Renal cortical epithelial cell (primary cell): ENCODE measurements at regions not wholly inside any gene's neighbourhood (a gene's known extent, or its start where the extent isn't known, plus 50 kb on each side); places are given as distances from the start of the nearest gene placed in this dataset.
"Not testable (repeated sequence)": the region's sequence is repeated elsewhere in the genome, so short reads cannot be mapped to it uniquely, and the experiment has no call there.

Experiments
- DNase-seq: peaks from one replicate; pipeline ENCODE4 v3.0.0-alpha.2; 2011; ENCODE audit warnings: low read depth

GRCh38 chr2:13596233-13596632 is 879.5 kb downstream of the TRIB2 start:
- no peak for DNase-seq

- DNase-seq: no peak
Measured at GRCh38 chr2:13597176-13597575, 880.4 kb downstream of the TRIB2 start.

- no peak for DNase-seq
Measured at GRCh38 chr2:13601506-13601905, 884.8 kb downstream of the TRIB2 start.

GRCh38 chr2:13604951-13605661 is 888.4 kb downstream of the TRIB2 start:
- DNase-seq: no peak

- DNase-seq: no peak
Measured at GRCh38 chr2:13607139-13607538, 890.4 kb downstream of the TRIB2 start.

GRCh38 chr2:13611939-13612338 is 895.2 kb downstream of the TRIB2 start:
- DNase-seq: no peak

GRCh38 chr2:13616059-13616458 is 899.3 kb downstream of the TRIB2 start:
- no peak for DNase-seq

- DNase-seq: no peak
Measured at GRCh38 chr2:13616616-13617015, 899.9 kb downstream of the TRIB2 start.

- DNase-seq: no peak
Measured at GRCh38 chr2:13628122-13628521, 911.4 kb downstream of the TRIB2 start.

- peak; percentile 34 for DNase-seq
Measured at GRCh38 chr2:13638181-13638580, 921.4 kb downstream of the TRIB2 start.

- no peak for DNase-seq
Measured at GRCh38 chr2:13649918-13650317, 933.2 kb downstream of the TRIB2 start.

GRCh38 chr2:13650586-13651180 is 933.9 kb downstream of the TRIB2 start:
- no peak for DNase-seq

GRCh38 chr2:13651684-13652131 is 935.0 kb downstream of the TRIB2 start:
- no peak for DNase-seq

- DNase-seq: peak; percentile 42
Measured at GRCh38 chr2:13652531-13653313, 936.0 kb downstream of the TRIB2 start.

- DNase-seq: no peak
Measured at GRCh38 chr2:13654416-13654815, 937.7 kb downstream of the TRIB2 start.

- no peak for DNase-seq
Measured at GRCh38 chr2:13660231-13660630, 943.5 kb downstream of the TRIB2 start.

GRCh38 chr2:13662055-13662454 is 945.3 kb downstream of the TRIB2 start:
- DNase-seq: no peak

GRCh38 chr2:13666582-13667414 is 950.1 kb downstream of the TRIB2 start:
- DNase-seq: no peak

- DNase-seq: no peak
Measured at GRCh38 chr2:13667415-13667757, 950.6 kb downstream of the TRIB2 start.

GRCh38 chr2:13669607-13670006 is 952.9 kb downstream of the TRIB2 start:
- DNase-seq: no peak

- not testable (repeated sequence) for DNase-seq
Measured at GRCh38 chr2:13673821-13674220, 957.1 kb downstream of the TRIB2 start.

- peak; percentile 29 for DNase-seq
Measured at GRCh38 chr2:13676269-13676668, 956.2 kb upstream of the LRATD1 start.
